Heart left ventricle (tissue), 16 donors: ENCODE measurements at regions not wholly inside any gene's neighbourhood (a gene's known extent, or its start where the extent isn't known, plus 50 kb on each side); places are given as distances from the start of the nearest gene placed in this dataset.

Experiments used
- ATAC-seq, 4 donors: fragments of 200-7000 bp; cut with Tn5 transposase; one replicate each; pipeline ENCODE4 v1.9.1; 2020 to 2022; ENCODE audit warnings: moderate library complexity in 4 of 4, mild to moderate bottlenecking in 3 of 4, moderate number of reproducible peaks in 1 of 4
- DNase-seq, 5 donors: peaks; one replicate each; pipeline ENCODE4 v3.0.0-alpha.2; 2020
- H3K27ac ChIP-seq, 12 donors: fragments of 200-600 bp; sonication (generic) in 4 of 12; one replicate each; pipeline versions ENCODE4 v1.5.0 to v1.8.0; 2016 to 2022; ENCODE audit warnings: mild to moderate bottlenecking in 2 of 12
- H3K27me3 ChIP-seq, 9 donors: fragments of 200-600 bp; sonication (generic) in 2 of 9; one replicate each; pipeline versions ENCODE4 v1.5.1 to v1.8.0; 2016 to 2022; ENCODE audit warnings: mild to moderate bottlenecking in 3 of 9
- H3K36me3 ChIP-seq, 9 donors: fragments of 200-600 bp; sonication (generic) in 2 of 9; one replicate each; pipeline versions ENCODE4 v1.5.0 to v1.8.0; 2018 to 2022; ENCODE audit warnings: mild to moderate bottlenecking in 2 of 9
- H3K4me1 ChIP-seq, 12 donors: fragments of 200-600 bp; sonication (generic) in 4 of 12; one replicate each; pipeline versions ENCODE4 v1.5.0 to v1.8.0; 2016 to 2022; ENCODE audit warnings: mild to moderate bottlenecking in 3 of 12
- H3K4me3 ChIP-seq, 12 donors: fragments of 200-600 bp; sonication (generic) in 4 of 12; one replicate each; pipeline versions ENCODE4 v1.5.0 to v1.8.0; 2017 to 2022; ENCODE audit warnings: mild to moderate bottlenecking in 9 of 12, moderate library complexity in 4 of 12
- H3K9me3 ChIP-seq, 12 donors: fragments of 200-600 bp; sonication (generic) in 4 of 12; one replicate each; pipeline versions ENCODE4 v1.5.0 to v1.8.0; 2016 to 2022; ENCODE audit warnings: mild to moderate bottlenecking in 1 of 12
- POLR2A ChIP-seq, 2 donors: fragments of 450-650 bp; IDR thresholded peaks; one replicate each; pipeline ENCODE4 v1.6.1; 2017; ENCODE audit warnings: antibody characterized with exemption in 2 of 2, mild to moderate bottlenecking in 2 of 2, moderate library complexity in 2 of 2
- WGBS, 4 donors: extraction: QIAGEN DNeasy Blood & Tissue Kit in 2 of 4; methylation state at CpG; one replicate each; pipeline versions ENCODE4 v1.1.5 to v1.1.7; 2013 to 2018; 5-methylcytosine and 5-hydroxymethylcytosine counted together
- intact Hi-C, 10 donors: fragments of 100-400 bp; cut with DNase I; formaldehyde crosslinking; loops; one replicate each; pipeline versions ENCODE4 v1.11.1 to v1.14.2; 2022
- TF ChIP-seq, protein P1 (sequence below), 12 donors: fragments of 200-600 bp; sonication (generic) in 4 of 12; IDR thresholded peaks; one replicate each; pipeline versions ENCODE4 v1.5.0 to v1.8.0; 2018 to 2022; ENCODE audit warnings: antibody characterized with exemption in 12 of 12, mild to moderate bottlenecking in 5 of 12
- donor health status: ischemic (EF 13 %, LVEDD 7.1; RV severe dilation, severe dysfunction).
- donor health status: healthy with polysubstance abuse.
- donor health status: DM: no; HTN: yes; CAD: no.
- donor health status: DM: no; HTN: no; CAD: no.
- donor health status: ischemic (EF 25% LVEDD 6.9; RV normal size, moderate dysfunction).
- donor health status: ischemic (EF 25% LVEDD 5.7; RV mildly dilated, moderate dysfunction).
- donor health status: healthy.
- donor health status: DM: yes; HTN: yes; CAD: no.
- donor health status: ischemic (EF 35%, LVEDD 5.7; RV mildly dilated, moderate dysfunction).
- donor health status: nonischemic (EF 11% LVEDD 7.7; RV severe dilation, severe dysfunction).
- donor health status: DM: yes; HTN: yes; CAD: no.
- donor health status: PGD.
- donor health status: ischemic (EF 29% LVEDD 5.4; RV normal size, mild dysfunction).
- donor health status: nonischemic (EF 23%, LVEDD 6.1; RV moderate dilation, normal function).

DNA sequence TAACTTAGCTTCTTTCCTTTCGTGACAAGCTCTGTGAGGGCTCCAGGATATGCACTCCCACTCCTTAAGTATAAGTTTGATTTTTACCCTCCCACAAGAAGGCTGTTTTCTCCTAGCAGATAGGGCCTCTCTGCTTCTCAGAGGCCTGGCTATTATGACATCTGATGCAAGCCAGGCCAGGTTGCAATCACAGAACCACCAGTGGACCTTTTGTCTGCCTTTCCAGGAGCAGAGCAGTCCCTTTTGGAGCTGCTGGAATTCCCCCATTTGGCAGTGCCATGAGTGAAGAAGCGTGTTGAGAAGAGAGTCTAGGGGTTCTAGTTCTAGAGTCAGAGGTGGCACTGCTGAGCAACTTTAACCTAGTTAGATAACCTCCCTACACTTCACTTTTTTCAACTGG, 1004.3 kb upstream of the SEMA6D start:
- no peak for DNase-seq
- 62 to 68% (median 66%) methylated on average over 2 of the region's 2 CpGs for WGBS, 4 donors

DNA sequence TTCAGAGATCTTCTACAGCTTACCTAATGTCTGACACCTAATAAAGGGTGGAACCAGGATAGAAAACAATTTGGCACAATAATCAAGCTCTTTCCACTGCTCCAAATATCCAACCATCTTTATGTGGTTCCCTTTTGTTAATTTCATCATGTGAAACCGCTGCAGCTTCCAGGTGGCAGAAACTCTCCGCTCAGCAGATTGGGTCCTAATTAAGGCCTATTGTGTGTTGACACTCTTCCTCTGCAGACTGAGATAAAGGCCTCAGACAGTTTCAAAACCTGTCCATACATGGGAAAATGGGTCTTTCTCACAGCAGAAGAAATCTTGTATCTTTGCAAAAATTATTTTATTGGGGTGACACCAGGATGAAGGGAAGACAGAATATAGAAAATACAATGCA, 1002.4 kb upstream of the SEMA6D start:
- ATAC-seq, result no peak
- 63 to 78% (median 74%) methylated on average over 2 of the region's 2 CpGs for whole genome bisulfite sequencing, 4 donors
- H3K27ac ChIP-seq, result no peak overlapping the region
- H3K4me3 ChIP-seq, result no peak overlapping the region
- intact Hi-C loops, result loop anchor here in 1 of 10 donors (10.0 kb wide), 1 partner anchor 60 kb away; no protein-coding TSS in a partner anchor
- H3K36me3 ChIP-seq, result no peaks in the 10 kb centered on the region
- TF ChIP-seq, protein P1, sequence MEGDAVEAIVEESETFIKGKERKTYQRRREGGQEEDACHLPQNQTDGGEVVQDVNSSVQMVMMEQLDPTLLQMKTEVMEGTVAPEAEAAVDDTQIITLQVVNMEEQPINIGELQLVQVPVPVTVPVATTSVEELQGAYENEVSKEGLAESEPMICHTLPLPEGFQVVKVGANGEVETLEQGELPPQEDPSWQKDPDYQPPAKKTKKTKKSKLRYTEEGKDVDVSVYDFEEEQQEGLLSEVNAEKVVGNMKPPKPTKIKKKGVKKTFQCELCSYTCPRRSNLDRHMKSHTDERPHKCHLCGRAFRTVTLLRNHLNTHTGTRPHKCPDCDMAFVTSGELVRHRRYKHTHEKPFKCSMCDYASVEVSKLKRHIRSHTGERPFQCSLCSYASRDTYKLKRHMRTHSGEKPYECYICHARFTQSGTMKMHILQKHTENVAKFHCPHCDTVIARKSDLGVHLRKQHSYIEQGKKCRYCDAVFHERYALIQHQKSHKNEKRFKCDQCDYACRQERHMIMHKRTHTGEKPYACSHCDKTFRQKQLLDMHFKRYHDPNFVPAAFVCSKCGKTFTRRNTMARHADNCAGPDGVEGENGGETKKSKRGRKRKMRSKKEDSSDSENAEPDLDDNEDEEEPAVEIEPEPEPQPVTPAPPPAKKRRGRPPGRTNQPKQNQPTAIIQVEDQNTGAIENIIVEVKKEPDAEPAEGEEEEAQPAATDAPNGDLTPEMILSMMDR (IDR thresholded peaks at IDR 0.05), result no peak
- TF ChIP-seq POLR2A (IDR thresholded peaks at IDR 0.05), result no peak
- DNase-seq, result no peak
- no peaks in the 10 kb centered on the region for H3K4me1 ChIP-seq
- no peaks in the 10 kb centered on the region for H3K27me3 ChIP-seq
- no peaks in the 10 kb centered on the region for H3K9me3 ChIP-seq

More for the DNA sequence above, 1004.3 kb upstream of the SEMA6D start:
- H3K4me1 ChIP-seq, result peaks cover 0 to 4% (median 0%) of the 10 kb centered on the region in 12 donors
- H3K27ac ChIP-seq, result no peak overlapping the region
- TF ChIP-seq POLR2A (IDR thresholded peaks at IDR 0.05), result no peak
- TF ChIP-seq, protein P1 (IDR thresholded peaks at IDR 0.05), result no peak
- ATAC-seq, result no peak
- intact Hi-C loops, result loop anchor here in 1 of 10 donors (10.0 kb wide), 1 partner anchor 58 kb away; no protein-coding TSS in a partner anchor
- H3K27me3 ChIP-seq, result no peaks in the 10 kb centered on the region
- peaks cover 0 to 3% (median 0%) of the 10 kb centered on the region in 12 donors for H3K9me3 ChIP-seq
- no peak overlapping the region for H3K4me3 ChIP-seq
- H3K36me3 ChIP-seq, result no peaks in the 10 kb centered on the region

DNA sequence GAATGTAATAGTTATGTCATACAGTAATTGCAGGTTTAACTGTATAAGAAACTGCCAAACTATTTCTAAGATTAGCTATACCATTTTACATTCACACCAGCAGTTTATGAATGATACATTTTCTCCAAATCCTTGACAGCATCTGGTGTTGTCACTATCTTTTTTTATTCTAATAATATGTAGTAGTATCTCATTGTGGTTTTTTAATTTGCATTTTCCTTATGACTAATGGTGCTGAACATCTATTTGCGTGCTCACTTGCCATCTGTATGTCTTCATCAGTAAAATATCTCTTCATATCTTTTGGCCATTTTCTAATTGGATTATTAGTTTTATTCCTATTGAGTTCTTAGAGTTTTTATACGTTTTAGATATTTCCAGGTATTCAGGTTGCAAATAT, 994.0 kb upstream of the SEMA6D start:
- H3K36me3 ChIP-seq, result no peaks in the 10 kb centered on the region
- peaks cover 0 to 32% (median 6%) of the 10 kb centered on the region in 12 donors for H3K9me3 ChIP-seq
- no peak overlapping the region for H3K27ac ChIP-seq
- H3K4me3 ChIP-seq, result no peak overlapping the region
- no peaks in the 10 kb centered on the region for H3K27me3 ChIP-seq
- intact Hi-C loops, result no loop called here
- TF ChIP-seq, protein P1 (IDR thresholded peaks at IDR 0.05), result no peak
- TF ChIP-seq POLR2A (IDR thresholded peaks at IDR 0.05), result no peak
- ATAC-seq, result no peak
- no peaks in the 10 kb centered on the region for H3K4me1 ChIP-seq
- 76 to 78% (median 77%) methylated on average over 2 of the region's 2 CpGs for WGBS, 4 donors
- no peak for DNase-seq

DNA sequence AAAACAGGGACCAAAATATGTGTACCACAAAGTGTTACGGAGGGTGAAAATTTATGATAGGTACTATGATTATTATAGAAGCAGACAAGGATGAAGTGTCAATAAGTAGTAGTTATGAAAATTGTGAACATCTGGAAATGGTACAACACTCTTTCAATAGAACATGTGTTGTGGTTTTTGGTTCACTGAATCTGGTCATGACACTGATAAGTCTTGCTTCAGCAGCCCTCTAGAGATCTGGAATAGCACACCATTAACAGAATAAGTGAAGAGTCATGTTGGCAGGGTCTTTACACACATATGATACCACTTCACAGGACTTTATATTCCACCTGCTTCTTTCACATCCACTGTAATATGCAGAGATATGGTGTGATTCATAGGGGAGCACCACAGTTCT, 985.2 kb upstream of the SEMA6D start:
- no peaks in the 10 kb centered on the region for H3K36me3 ChIP-seq
- H3K27ac ChIP-seq, result no peak overlapping the region
- intact Hi-C loops, result no loop called here
- DNase-seq (no peak), ATAC-seq (no peak)
- H3K27me3 ChIP-seq, result no peaks in the 10 kb centered on the region
- peaks cover 0 to 31% (median 9%) of the 10 kb centered on the region in 12 donors for H3K9me3 ChIP-seq
- no peaks in the 10 kb centered on the region for H3K4me1 ChIP-seq
- TF ChIP-seq POLR2A (IDR thresholded peaks at IDR 0.05), result no peak
- TF ChIP-seq, protein P1 (IDR thresholded peaks at IDR 0.05), result no peak
- no peak overlapping the region for H3K4me3 ChIP-seq
- WGBS, 4 donors, result 90 to 93% (median 91%) methylated on average over 1 of the region's 1 CpG
